ENCODE measurements at regions not wholly inside any gene's neighbourhood (a gene's known extent, or its start where the extent isn't known, plus 50 kb on each side); places are given as distances from the start of the nearest gene placed in this dataset.
"Not testable (repeated sequence)": the region's sequence is repeated elsewhere in the genome, so short reads cannot be mapped to it uniquely, and the experiment has no call there.

GRCh38 chr2:76149846-76150245 lies 439.1 kb upstream of the GCFC2 start:
- ChIA-PET CTCF (no interaction called here), POLR2A (ENCODE audit: low non-redundant PET) (no interaction called here)
- TF ChIP-seq CTCF (conservative IDR thresholded peaks at IDR 0.05; ENCODE audit: low read depth) = no peak
- H3K27ac ChIP-seq = no peak overlapping the region
- DNase-seq (ENCODE audit: low spot score) = no peak

GRCh38 chr2:76139303-76139702 lies 428.6 kb upstream of the GCFC2 start:
- POLR2A ChIA-PET (ENCODE audit: low non-redundant PET); DNase-seq (ENCODE audit: low spot score); H3K27ac ChIP-seq; CTCF ChIA-PET: not testable (repeated sequence)

GRCh38 chr2:76128622-76129021 lies 417.9 kb upstream of the GCFC2 start:
- ChIA-PET POLR2A (ENCODE audit: low non-redundant PET) (no interaction called here), CTCF (no interaction called here)
- DNase-seq (ENCODE audit: low spot score) = no peak
- no peak for TF ChIP-seq CTCF (conservative IDR thresholded peaks at IDR 0.05; ENCODE audit: low read depth)
- H3K27ac ChIP-seq = no peak overlapping the region

GRCh38 chr2:76120176-76120575 lies 409.5 kb upstream of the GCFC2 start:
- H3K27ac ChIP-seq = no peak overlapping the region
- no peak for TF ChIP-seq CTCF (conservative IDR thresholded peaks at IDR 0.05; ENCODE audit: low read depth)
- CTCF ChIA-PET = no interaction called here
- POLR2A ChIA-PET (ENCODE audit: low non-redundant PET) = no interaction called here
- no peak for DNase-seq (ENCODE audit: low spot score)

GRCh38 chr2:76089683-76090082 lies 379.0 kb upstream of the GCFC2 start:
- no peak for TF ChIP-seq CTCF (conservative IDR thresholded peaks at IDR 0.05; ENCODE audit: low read depth)
- H3K27ac ChIP-seq = no peak overlapping the region
- POLR2A ChIA-PET (ENCODE audit: low non-redundant PET) = no interaction called here
- CTCF ChIA-PET = interaction anchor here (0.7 kb wide), 1 partner anchor 354 kb away, joined by 3 read pairs; no protein-coding TSS in a partner anchor
- no peak for DNase-seq (ENCODE audit: low spot score)

- H3K27ac ChIP-seq = no peak overlapping the region
- ChIA-PET POLR2A (ENCODE audit: low non-redundant PET) (no interaction called here), CTCF (no interaction called here)
- DNase-seq (ENCODE audit: low spot score) = no peak
- TF ChIP-seq CTCF (conservative IDR thresholded peaks at IDR 0.05; ENCODE audit: low read depth) = no peak
Measured at GRCh38 chr2:76083248-76083647, 372.5 kb upstream of the GCFC2 start.

- TF ChIP-seq CTCF (conservative IDR thresholded peaks at IDR 0.05; ENCODE audit: low read depth) = no peak
Measured at GRCh38 chr2:76082509-76082908, 371.8 kb upstream of the GCFC2 start.

More at GRCh38 chr2:76082509-76082908, 371.8 kb upstream of the GCFC2 start:
- POLR2A ChIA-PET (ENCODE audit: low non-redundant PET) = no interaction called here
- no peak overlapping the region for H3K27ac ChIP-seq
- no peak for DNase-seq (ENCODE audit: low spot score)
- CTCF ChIA-PET = interaction anchor here (0.7 kb wide), 1 partner anchor 614 kb away, joined by 3 read pairs; no protein-coding TSS in a partner anchor

All from RWPE1 (cell line).